HG03457 (cell line): ENCODE measurements at regions not wholly inside any gene's neighbourhood (a gene's known extent, or its start where the extent isn't known, plus 50 kb on each side); places are given as distances from the start of the nearest gene placed in this dataset.
"Not testable (repeated sequence)": the region's sequence is repeated elsewhere in the genome, so short reads cannot be mapped to it uniquely, and the experiment has no call there.

ENCODE experiments used
- ATAC-seq: cut with Tn5 transposase; IDR thresholded peaks from one replicate; pipeline ENCODE4 v1.9.1; 2021; ENCODE audit warnings: moderate number of reproducible peaks; ENCODE audit not compliant: unreplicated experiment

DNA sequence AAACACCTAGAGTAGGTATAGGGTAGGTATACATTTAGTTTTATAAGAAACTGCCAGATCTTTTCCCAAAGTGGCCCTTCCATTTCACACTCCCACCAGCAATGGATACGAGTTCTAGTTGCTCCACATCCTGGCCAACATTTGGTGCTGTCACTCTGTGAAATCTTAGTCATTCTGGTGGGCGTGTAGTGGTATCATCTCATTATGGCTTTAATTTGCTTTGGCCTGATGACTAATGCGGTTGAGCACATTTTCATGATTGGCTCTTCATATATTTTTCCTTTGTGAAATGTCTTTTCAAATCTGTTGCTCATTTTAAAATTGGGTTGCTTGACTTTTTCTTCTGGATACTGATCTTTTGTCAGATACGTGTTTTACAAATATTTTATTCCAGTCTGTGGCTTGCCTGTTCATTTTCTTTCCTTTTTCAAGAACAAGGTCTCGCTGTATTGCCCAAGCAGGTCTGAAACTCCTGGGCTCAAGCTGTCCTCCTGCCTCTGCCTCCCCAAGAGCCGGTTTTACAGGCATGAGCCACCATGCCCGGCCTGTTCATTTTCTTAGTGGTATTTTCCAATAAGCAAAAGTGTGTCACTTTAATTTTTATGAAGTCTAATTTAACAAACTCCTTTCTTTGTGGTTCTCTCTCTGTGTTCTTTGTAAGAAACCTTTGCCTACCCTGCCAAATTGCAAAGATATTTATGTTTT is 192.4 kb downstream of the SEC14L1 start:
- no peak for ATAC-seq

DNA sequence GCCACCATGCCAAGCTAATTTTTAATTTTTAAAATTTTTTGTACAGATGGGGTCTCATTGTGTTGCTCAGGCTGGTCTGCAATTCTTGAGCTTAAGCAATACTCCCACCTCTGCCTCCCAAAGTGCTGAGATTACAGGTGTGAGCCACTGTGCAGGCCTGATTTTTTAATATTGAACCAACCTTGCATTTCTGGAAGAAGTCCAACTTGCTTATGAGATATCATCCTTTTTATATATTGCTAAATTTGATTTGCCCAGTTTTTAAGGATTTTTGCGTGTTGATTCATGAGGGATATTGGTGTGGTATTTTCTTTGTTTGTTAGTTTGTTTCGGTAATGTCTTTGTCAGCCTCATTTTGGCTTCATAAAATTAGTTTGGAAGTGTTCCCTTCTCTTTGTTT is 196.4 kb downstream of the SEC14L1 start:
- no peak for ATAC-seq

DNA sequence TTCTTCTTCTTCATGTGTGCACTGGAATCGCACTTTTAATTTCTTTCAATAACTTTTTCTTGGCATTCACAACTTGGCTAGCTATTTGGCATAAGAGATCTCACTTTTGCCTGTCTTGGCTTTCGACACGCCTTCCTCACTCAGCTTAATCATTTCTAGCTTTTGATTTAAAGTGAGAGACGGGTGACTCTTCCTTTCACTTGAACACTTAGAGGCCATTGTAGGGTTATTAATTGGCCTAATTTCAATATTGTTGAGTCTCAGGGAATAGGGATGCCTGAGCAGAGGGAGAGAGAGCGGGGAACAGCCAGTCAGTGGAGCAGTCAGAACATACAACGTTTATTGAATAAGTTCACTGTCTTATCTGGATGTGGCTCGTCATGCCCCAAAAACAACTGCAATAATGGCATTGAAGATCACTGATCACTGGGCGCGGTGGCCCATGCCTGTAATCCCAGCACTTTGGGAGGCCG is 200.3 kb downstream of the SEC14L1 start:
- no peak for ATAC-seq

- ATAC-seq: not testable (repeated sequence)
These were observed 201.9 kb downstream of the SEC14L1 start for GRCh38 chr17:77342656-77342990.

DNA sequence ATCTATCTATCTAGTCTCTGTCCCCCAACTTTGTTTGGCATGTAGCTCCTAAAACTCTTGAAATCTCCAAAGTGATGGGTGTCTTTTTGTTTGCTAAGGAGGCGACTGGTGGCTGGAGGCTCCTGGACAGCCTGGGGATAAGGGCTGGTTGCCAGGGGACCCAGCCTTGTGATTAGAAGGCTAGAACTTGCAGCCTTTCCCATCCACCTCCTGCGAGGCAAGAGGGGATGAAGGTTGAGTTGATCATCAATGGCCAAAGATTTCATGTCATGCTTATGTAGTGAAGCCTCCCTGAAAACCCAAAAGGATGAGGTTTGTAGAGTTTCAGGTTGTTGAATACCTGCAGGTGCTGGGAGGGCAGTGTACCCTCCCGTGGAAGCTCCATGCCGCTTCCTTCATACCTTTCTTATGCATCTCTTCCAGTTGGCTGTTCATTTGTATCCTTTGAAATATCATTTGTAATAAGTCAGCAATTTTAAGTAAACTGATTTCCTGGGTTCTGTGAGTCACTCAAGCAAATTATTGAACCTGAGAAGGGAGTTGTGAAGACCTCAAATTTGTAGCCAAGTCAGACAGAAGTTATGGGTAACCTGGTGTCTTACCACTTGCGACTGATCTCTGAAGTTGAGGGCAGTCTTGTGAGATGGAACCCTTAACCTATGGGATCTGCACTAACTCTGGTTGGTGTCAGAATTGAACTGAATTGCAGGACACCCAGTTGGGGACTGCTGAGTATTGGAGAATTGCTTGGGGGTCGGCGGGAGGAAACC is 202.4 kb downstream of the SEC14L1 start:
- no peak for ATAC-seq

DNA sequence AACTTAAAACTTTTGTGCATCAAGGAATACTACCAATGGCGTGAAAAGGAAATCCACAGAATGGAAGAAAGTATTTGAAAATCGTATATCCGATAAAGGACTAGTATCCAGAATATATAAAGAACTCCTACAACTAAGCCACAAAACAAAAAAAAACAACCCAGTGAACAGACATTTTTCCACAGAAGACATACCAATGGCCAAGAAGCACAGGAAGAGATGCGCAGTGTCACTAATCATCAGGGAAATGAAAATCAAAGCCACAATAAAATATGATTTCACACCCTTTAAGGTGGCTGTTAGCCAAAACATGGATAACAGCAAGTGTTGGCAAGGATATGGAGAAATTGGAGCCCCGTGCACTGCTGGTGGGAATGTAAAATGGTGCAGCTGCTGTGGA is 203.3 kb downstream of the SEC14L1 start:
- ATAC-seq: no peak

DNA sequence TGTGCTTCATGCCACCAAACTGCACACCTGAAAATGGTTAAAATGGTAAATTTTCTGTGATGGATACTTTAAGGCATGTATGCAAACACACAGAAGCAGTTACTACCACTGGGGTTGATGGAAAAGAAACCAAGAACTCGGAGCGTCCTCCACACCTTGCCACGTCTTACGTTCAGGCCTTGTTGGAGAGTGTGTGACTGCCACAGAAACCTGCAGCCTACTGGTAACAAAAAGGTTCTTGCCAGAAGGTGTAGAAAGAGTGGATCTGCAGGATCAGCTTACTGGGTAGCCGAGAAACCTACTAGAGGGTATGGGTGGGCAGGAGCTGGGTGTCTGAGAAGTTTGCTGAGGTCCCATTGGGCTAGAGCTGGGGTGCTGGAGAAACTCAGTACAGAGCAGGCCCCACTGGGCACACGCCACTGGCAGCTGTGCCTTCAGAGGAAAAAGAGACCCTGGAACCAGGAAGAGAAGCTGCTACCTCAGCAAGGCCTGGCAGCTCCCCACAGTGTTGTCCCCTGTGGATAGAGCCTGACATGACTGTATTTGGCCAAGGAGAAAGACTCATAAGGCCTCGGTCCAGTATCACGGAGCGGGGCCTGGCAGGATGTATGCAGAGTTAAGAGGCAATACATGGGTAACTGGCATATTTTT is 204.6 kb downstream of the SEC14L1 start:
- ATAC-seq: no peak

DNA sequence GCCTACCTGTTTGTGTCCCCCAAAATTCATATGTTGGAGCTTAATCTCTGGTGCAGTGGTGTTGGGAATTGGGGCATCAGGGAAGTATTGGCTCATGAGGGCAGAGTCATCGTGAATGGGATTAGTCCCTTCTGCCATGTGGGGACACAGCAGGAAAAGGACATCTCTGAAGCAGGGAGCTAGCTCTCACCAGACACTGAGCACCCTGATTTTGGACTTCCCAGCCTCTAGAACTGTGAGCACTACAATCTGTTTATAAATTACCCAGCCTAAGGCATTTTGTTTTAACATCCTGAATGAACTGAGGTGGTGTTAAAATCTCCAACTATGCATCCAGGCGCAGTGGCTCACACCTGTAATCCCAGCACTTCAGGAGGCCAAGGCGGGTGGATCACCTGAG is 206.0 kb downstream of the SEC14L1 start:
- ATAC-seq: no peak

DNA sequence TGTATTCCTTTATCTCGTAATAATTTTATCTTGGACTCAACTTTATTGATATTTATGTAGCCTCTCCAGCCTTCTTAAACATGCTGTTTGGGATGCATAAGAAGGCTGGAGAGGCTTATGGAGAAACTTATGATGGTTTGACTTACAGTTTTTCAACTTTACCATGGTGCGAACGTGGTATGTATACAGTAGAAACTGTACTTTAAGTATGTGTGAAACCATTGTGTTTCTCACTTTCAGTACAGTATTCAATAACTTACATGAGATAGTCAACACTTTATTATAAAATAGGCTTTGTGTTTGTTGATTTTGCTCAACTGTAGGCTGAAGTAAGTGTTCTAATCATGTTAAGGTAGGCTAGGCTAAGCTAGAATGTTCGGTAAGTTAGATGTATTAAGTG is 206.8 kb downstream of the SEC14L1 start:
- no peak for ATAC-seq

- no peak for ATAC-seq
These were observed 209.4 kb downstream of the SEC14L1 start for GRCh38 chr17:77349976-77350830.

DNA sequence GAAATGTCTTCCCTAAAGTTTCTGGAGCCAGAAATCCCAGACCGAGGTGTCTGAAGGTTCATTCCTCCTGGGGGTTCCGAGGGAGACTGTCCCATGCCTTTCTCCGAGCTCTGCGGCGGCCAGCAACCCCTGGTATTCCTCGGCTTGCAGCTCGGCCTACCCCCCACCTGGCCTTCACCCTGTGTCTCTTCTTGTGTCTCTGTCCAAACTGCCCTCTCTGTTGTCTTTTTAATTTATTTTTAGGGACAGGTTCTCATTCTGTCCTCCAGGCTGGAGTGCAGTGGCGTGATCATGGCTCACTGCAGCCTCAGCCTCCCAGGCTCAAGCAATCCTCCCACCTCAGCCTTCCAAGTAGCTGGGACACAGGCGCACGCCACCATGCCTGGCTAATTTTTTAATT is 211.7 kb downstream of the SEC14L1 start:
- ATAC-seq: no peak

DNA sequence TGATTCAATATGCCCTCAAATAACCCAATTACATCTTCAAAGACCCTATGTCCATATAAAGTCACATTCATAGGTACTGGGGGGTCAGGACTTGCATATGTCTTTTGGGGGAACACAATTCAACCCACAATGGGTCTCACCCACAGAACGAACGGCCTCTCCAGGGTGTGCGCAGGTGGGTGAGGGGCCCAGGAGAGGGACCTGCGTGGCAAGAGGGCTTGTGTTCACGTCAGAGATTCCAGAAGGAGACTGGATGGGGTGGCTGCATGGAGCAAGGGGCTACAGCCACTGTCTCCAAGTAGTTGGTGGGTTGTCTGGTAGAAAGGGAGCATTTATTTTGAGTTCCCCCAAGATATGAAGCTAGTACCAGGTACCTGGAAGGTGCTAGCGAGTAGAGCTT is 212.2 kb downstream of the SEC14L1 start:
- no peak for ATAC-seq

DNA sequence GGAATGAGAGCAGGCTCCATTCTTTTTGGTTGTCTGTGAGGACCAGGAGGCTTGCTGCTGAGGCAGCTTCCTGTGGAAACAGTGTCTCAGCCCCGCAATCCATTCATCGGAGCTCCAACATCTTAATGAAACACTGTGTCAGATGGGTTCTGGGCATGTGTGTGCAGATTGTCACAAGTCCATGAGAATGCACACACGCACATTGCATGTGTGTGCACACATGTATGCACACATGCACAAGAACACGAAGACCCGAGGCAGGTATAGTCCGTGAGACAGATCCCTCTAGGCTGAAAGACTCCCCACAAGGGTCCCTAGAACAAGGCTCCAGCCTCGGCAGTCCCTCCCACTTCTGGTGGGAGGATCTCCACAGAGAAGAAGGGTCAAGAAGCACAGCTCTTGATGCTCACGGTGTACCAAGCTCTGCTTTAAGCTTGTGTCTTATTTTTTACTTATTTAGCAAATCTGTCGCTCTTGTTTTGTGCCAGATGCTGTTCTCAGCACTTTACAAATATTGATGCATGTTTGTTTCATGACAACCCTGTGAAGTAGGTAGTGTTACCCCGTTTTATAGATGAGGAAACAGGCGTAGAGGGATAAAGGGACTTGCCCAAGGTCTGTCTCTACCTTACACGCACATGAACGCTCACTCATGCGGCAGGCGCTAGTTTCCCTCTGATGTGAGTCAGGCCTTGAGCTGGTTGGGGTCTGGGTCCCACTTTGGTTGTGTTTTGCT is 213.1 kb downstream of the SEC14L1 start:
- ATAC-seq: no peak

DNA sequence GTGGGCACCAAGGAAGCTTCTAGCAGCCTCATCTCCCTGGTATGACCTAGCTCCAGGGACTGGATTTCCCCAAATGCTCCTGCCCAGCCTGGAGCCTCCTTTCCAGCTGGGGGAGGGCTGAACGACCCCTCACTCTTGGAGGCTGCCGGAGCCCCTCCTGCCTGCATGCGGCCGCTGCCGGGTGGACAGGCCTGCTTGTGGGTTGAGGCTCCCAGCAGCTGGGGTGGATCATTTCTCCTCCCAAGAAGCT is 213.6 kb downstream of the SEC14L1 start:
- no peak for ATAC-seq

DNA sequence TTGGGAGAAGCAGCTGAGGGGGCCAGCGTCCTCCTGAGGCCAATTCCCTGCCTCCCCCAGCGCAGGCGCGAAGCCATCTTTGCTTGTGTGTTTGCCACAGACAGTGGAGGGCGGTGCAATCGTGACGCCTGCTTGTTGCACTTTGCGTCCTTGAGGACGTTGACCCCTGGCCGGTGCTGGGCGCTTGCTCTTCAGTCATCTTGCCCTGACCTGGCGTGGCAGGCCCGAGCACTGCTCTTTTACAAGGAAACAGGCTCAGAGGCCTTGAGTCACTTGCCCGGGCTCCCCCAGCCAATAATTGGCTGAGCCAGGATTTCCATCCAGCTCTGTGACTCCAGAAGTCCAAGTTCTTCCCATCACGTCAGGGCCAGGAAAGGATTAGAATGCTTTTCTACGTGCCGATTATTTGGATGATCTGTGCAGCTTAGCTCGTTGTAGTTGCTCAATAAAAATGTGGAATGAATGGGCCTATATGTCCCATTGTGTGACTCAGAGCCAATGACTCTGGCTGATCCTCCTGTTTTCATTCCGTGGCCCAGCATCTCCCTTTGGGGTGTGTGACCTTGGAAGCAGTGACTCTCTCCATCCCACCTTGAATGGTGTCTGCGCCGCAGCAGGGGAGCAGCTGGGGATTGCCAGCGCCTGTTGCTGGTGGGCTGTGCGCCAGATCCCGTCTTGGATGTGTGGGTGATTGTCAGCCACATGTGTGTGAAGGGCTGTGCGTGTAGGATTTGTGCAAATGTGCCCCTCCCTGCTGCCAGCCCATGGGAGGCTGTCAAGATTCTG is 214.1 kb downstream of the SEC14L1 start:
- ATAC-seq: no peak

DNA sequence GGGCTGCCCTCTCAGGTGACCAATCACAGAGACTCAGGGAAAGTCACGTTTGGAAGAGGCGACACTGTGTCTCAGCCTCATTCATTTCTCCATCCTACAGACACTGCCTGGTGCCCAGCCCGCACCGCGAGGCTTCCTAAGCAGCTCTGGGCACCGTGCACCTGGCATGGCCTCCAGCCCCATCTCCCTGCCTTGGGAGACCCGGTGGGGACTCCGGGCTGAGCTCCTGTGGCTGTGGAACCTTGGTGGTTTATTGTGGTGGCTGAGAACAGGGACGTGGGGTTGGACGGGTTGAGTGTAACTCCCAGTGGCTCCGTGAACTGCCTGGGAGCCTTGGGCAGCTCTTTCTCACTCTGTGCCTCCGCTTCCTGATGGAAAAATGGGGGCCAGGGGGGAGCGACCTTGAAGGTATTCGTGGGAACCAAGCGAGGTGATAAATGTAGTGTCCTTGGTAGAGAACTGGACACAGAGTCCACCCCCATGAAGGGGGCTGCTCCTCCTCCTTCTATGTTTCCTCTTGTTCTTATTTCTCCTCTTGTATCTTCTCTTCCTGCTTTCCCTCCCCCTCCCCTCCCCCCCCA is 215.4 kb downstream of the SEC14L1 start:
- no peak for ATAC-seq

DNA sequence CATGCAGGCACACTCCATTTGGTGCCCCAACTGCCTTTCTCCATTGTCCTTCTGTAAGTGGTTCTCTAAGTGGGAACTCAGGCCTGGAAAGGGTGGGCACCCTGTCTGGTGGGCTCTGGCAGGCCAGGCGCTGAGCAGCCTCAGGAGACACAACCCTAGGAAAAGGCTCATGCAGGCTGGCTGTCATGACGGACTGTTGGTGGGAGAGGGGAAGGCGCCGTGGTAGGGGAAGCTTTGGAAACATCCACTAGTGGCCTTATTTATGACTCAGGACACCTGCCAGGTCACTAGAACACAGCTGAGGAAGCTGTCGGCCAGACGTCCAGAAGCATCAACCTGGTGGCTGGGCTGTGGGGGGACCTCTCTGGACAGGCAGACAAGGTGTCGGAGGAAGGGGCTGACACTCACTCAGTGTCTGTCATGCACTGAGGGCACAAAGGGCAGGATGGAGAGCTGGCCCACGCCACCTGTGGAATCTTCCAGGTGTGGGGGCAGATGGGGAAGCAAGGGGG is 216.0 kb downstream of the SEC14L1 start:
- no peak for ATAC-seq

- ATAC-seq: no peak
These were observed 218.0 kb downstream of the SEC14L1 start for GRCh38 chr17:77358801-77359200.

DNA sequence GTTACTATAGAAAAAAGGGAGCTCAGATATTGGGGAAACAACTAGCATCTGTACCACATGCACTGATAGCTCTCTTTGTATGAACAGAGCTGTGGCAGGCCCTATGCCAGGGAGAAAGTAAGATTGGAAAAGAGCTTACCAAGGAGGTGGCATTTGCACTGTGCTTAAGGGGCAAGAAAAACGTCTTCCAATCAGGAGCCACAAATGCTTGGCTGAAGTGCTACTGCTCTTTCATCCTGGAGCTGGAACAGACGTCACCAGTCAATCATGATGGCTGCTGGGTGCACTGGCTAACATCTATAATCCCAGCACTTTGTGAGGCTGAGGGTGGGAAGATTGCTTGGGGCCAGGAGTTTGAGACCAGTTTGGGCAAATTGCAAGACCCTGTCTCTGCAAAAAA is 218.5 kb downstream of the SEC14L1 start:
- ATAC-seq: no peak
